OCI-LY3 (cell line): ENCODE measurements at regions not wholly inside any gene's neighbourhood (a gene's known extent, or its start where the extent isn't known, plus 50 kb on each side); places are given as distances from the start of the nearest gene placed in this dataset.

Source experiments
- H2AFZ ChIP-seq: fragments of 200-600, 300-600 bp; shearing (Covaris generic); 2 replicates; pipeline ENCODE4 v1.6.0; 2014; ENCODE audit warnings: antibody characterized with exemption, low read depth, low read length
- H3K27ac ChIP-seq: fragments of 200-600, 300-600 bp; sonication (generic); 2 replicates; pipeline ENCODE4 v1.5.1; 2014; ENCODE audit warnings: mild to moderate bottlenecking, low read length, moderate library complexity, mixed read lengths
- H3K27me3 ChIP-seq: fragments of 200-600, 300-600 bp; sonication (generic); 2 replicates; pipeline ENCODE4 v1.6.1; 2014; ENCODE audit warnings: low read depth, low read length, mixed read lengths
- H3K36me3 ChIP-seq: fragments of 200-600, 300-600 bp; sonication (generic); replicated peaks from 2 replicates; pipeline ENCODE3; 2014; ENCODE audit warnings: low read depth, low read length, mixed read lengths
- H3K4me1 ChIP-seq: fragments of 300-600, 200-600 bp; sonication (generic); 2 replicates; pipeline ENCODE4 v1.6.1; 2014; ENCODE audit warnings: low read length, mixed read lengths
- H3K4me2 ChIP-seq: fragments of 200-600, 300-600 bp; sonication (generic); 2 replicates; pipeline ENCODE4 v1.6.1; 2014; ENCODE audit warnings: low read length, mixed read lengths
- H3K4me3 ChIP-seq: fragments of 300-600, 200-600 bp; sonication (generic); 2 replicates; pipeline ENCODE4 v1.5.1; 2014; ENCODE audit warnings: antibody characterized with exemption, mild to moderate bottlenecking, low read length, moderate library complexity
- H3K79me2 ChIP-seq: fragments of 300-600, 200-600 bp; shearing (Covaris generic); 2 replicates; pipeline ENCODE4 v1.6.1; 2014; ENCODE audit warnings: mild to moderate bottlenecking, low read length, mixed read lengths
- H3K9ac ChIP-seq: fragments of 300-600, 200-600 bp; shearing (Covaris generic); 2 replicates; pipeline ENCODE4 v1.6.0; 2014; ENCODE audit warnings: mild to moderate bottlenecking, low read length, moderate library complexity
- H3K9me3 ChIP-seq: fragments of 200-600, 300-600 bp; shearing (Covaris generic); 2 replicates; pipeline ENCODE4 v1.6.1; 2014; ENCODE audit warnings: low read length, mixed read lengths; ENCODE audit not compliant: insufficient read depth
- H4K20me1 ChIP-seq: fragments of 200-600, 300-600 bp; sonication (generic); 2 replicates; pipeline ENCODE4 v1.6.1; 2016; ENCODE audit warnings: low read length, mixed read lengths; ENCODE audit not compliant: insufficient read depth
- CTCF ChIP-seq: fragments of 200-600, 300-600 bp; sonication (generic); IDR thresholded peaks from 2 replicates; pipeline ENCODE4 v1.5.1; 2014; ENCODE audit warnings: antibody characterized with exemption, low read length, low read depth
- EZH2phosphoT487 ChIP-seq: fragments of 200-600 bp; shearing (Covaris generic); IDR thresholded peaks from 2 replicates; pipeline ENCODE4 v1.6.1; 2018; ENCODE audit warnings: antibody characterized with exemption, mixed run types, low read depth

- H3K4me1 ChIP-seq = no peaks in the 10 kb centered on the region
- no peak for TF ChIP-seq EZH2phosphoT487
- TF ChIP-seq CTCF = no peak
- no peaks in the 10 kb centered on the region for H4K20me1 ChIP-seq
- H2AFZ ChIP-seq = no peak overlapping the region
- H3K27ac ChIP-seq = no peak overlapping the region
- no peak overlapping the region for H3K4me2 ChIP-seq
- H3K4me3 ChIP-seq = no peak overlapping the region
- H3K27me3 ChIP-seq = no peaks in the 10 kb centered on the region
- no peaks in the 10 kb centered on the region for H3K36me3 ChIP-seq
- no peaks in the 10 kb centered on the region for H3K9me3 ChIP-seq
- H3K9ac ChIP-seq = no peak overlapping the region
- H3K79me2 ChIP-seq = no peaks in the 10 kb centered on the region
Observed at GRCh38 chr17:59469786-59470485, 95.5 kb upstream of the DHX40 start.

GRCh38 chr17:59470624-59471297 lies 94.6 kb upstream of the DHX40 start:
- Histone ChIP-seq H3K9ac (no peak overlapping the region), H3K4me2 (no peak overlapping the region), H3K9me3 (no peaks in the 10 kb centered on the region), H3K4me3 (no peak overlapping the region), H4K20me1 (no peaks in the 10 kb centered on the region), H3K36me3 (no peaks in the 10 kb centered on the region), H3K4me1 (no peaks in the 10 kb centered on the region), H2AFZ (no peak overlapping the region), H3K27ac (no peak overlapping the region), H3K79me2 (no peaks in the 10 kb centered on the region), H3K27me3 (no peaks in the 10 kb centered on the region)
- TF ChIP-seq CTCF (no peak), EZH2phosphoT487 (no peak)

GRCh38 chr17:59476413-59476812 lies 89.0 kb upstream of the DHX40 start:
- Histone ChIP-seq H3K9ac (no peak overlapping the region), H3K79me2 (no peaks in the 10 kb centered on the region)

More at GRCh38 chr17:59476413-59476812, 89.0 kb upstream of the DHX40 start:
- TF ChIP-seq CTCF (no peak), EZH2phosphoT487 (no peak)
- no peaks in the 10 kb centered on the region for H3K4me1 ChIP-seq
- H3K36me3 ChIP-seq = no peaks in the 10 kb centered on the region
- H3K4me2 ChIP-seq = no peak overlapping the region
- no peaks in the 10 kb centered on the region for H3K9me3 ChIP-seq
- no peaks in the 10 kb centered on the region for H4K20me1 ChIP-seq
- no peaks in the 10 kb centered on the region for H3K27me3 ChIP-seq
- H3K4me3 ChIP-seq = no peak overlapping the region
- no peak overlapping the region for H2AFZ ChIP-seq
- no peak overlapping the region for H3K27ac ChIP-seq
